A673 (cell line): ENCODE measurements at regions not wholly inside any gene's neighbourhood (a gene's known extent, or its start where the extent isn't known, plus 50 kb on each side); places are given as distances from the start of the nearest gene placed in this dataset.
"Not testable (repeated sequence)": the region's sequence is repeated elsewhere in the genome, so short reads cannot be mapped to it uniquely, and the experiment has no call there.

Experiments used
- BruUV-seq: library from RNA; stranded (reverse); fragments of 400-500 nt; replicated peaks from 2 replicates; lab custom pipeline; 2021; lab: Mats Ljungman, UMichigan
- CTCF ChIA-PET: fragments of 300-600 bp; sonication (Branson Sonifier 250); formaldehyde crosslinking; loops from one replicate; lab custom pipeline; 2022; ENCODE audit warnings: antibody characterized with exemption; lab: Charles Lee
- POLR2A ChIA-PET: fragments of 300-600 bp; sonication (Branson Sonifier 250); formaldehyde crosslinking; loops from one replicate; lab custom pipeline; 2022; ENCODE audit warnings: antibody characterized with exemption; ENCODE audit not compliant: low non-redundant PET; lab: Charles Lee
- DNase-seq: peaks from one replicate; pipeline ENCODE4 v3.0.0-alpha.2; 2015; ENCODE audit warnings: low spot score
- H3K27ac ChIP-seq: fragments of 200-600 bp; sonication (generic); 2 replicates; pipeline ENCODE4 v1.5.1; 2016; ENCODE audit warnings: mixed run types, low read depth, mild to moderate bottlenecking, mixed read lengths, antibody characterized with exemption, low read length; ENCODE audit not compliant: poor library complexity, severe bottlenecking
- H3K27me3 ChIP-seq: fragments of 200-600 bp; sonication (generic); replicated peaks from 2 replicates; pipeline ENCODE4 v1.6.1; 2017; ENCODE audit warnings: mixed run types, low read depth, mild to moderate bottlenecking, mixed read lengths, antibody characterized with exemption, low read length; ENCODE audit not compliant: insufficient read depth, poor library complexity
- H3K36me3 ChIP-seq: fragments of 200-600 bp; sonication (generic); 2 replicates; pipeline ENCODE4 v1.6.1; 2016; ENCODE audit warnings: mixed run types, mild to moderate bottlenecking, mixed read lengths, antibody characterized with exemption, low read length; ENCODE audit not compliant: insufficient read depth, poor library complexity, severe bottlenecking
- H3K4me1 ChIP-seq: fragments of 200-600 bp; sonication (generic); 2 replicates; pipeline ENCODE4 v1.6.1; 2017; ENCODE audit warnings: mixed run types, mild to moderate bottlenecking, mixed read lengths, antibody characterized with exemption, low read length; ENCODE audit not compliant: insufficient read depth, poor library complexity, severe bottlenecking
- H3K4me3 ChIP-seq: fragments of 200-600 bp; sonication (generic); 2 replicates; pipeline ENCODE4 v1.5.1; 2016; ENCODE audit warnings: low read depth, mixed run types, mild to moderate bottlenecking, mixed read lengths, low read length; ENCODE audit not compliant: poor library complexity, severe bottlenecking
- H3K9me3 ChIP-seq: fragments of 200-600 bp; sonication (generic); 2 replicates; pipeline ENCODE4 v1.6.1; 2016; ENCODE audit warnings: mixed run types, low read depth, mild to moderate bottlenecking, mixed read lengths, antibody characterized with exemption, low read length; ENCODE audit not compliant: poor library complexity, severe bottlenecking
- CTCF ChIP-seq: fragments of 300-800, 200-600 bp; sonication (generic); conservative IDR thresholded peaks from 2 replicates; pipeline ENCODE4 v1.5.1; 2017; ENCODE audit warnings: low read depth, mild to moderate bottlenecking, antibody characterized with exemption, low read length, moderate library complexity, mixed read lengths
- EZH2 ChIP-seq: fragments of 200-600 bp; sonication (generic); IDR thresholded peaks from 2 replicates; pipeline ENCODE4 v1.6.1; 2017; ENCODE audit warnings: borderline replicate concordance, low read depth, mild to moderate bottlenecking, mixed read lengths, antibody characterized with exemption, low read length; ENCODE audit not compliant: poor library complexity, severe bottlenecking
- intact Hi-C: fragments of 100-400 bp; cut with micrococcal nuclease; formaldehyde crosslinking; loops from one replicate; pipeline ENCODE4 v1.10.0; 2022; ENCODE audit not compliant: unreplicated experiment

GRCh38 chr15:69616558-69616957, 163.9 kb downstream of the RPLP1 start:
- no peak overlapping the region for H3K4me3 ChIP-seq
- POLR2A ChIA-PET, result no interaction called here
- no TSS peak for BruUV-seq

DNA sequence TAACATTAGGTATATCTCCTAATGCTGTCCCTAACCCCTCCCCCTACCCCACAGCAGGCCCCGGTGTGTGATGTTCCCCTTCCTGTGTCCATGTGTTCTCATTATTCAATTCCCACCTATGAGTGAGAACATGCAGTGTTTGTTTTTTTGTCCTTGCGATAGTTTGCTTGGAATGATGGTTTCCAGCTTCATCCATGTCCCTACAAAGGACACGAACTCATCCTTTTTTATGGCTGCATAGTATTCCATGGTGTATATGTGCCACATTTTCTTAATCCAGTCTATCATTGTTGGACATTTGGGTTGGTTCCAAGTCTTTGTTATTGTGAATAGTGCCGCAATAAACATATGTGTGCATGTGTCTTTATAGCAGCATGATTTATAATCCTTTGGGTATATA, 164.5 kb downstream of the RPLP1 start:
- H3K27ac ChIP-seq, H3K4me1 ChIP-seq, H3K9me3 ChIP-seq, POLR2A ChIA-PET, BruUV-seq, CTCF ChIA-PET, DNase-seq, intact Hi-C loops, H3K4me3 ChIP-seq, H3K36me3 ChIP-seq, H3K27me3 ChIP-seq: not testable (repeated sequence)

More at GRCh38 chr15:69616558-69616957, 163.9 kb downstream of the RPLP1 start:
- Histone ChIP-seq H3K4me1 (no peaks in the 10 kb centered on the region), H3K27me3 (no peaks in the 10 kb centered on the region), H3K9me3 (no peaks in the 10 kb centered on the region), H3K36me3 (no peaks in the 10 kb centered on the region), H3K27ac (no peak overlapping the region)
- intact Hi-C loops, result no loop called here
- DNase-seq, result no peak
- CTCF ChIA-PET, result no interaction called here
- TF ChIP-seq CTCF (no peak), EZH2 (no peak)

- ChIA-PET CTCF (no interaction called here), POLR2A (no interaction called here)
- DNase-seq, result no peak
- no peak overlapping the region for H3K27ac ChIP-seq
- no peak for TF ChIP-seq CTCF
- no peak for TF ChIP-seq EZH2
- H3K4me1 ChIP-seq, result no peaks in the 10 kb centered on the region
- no peak overlapping the region for H3K4me3 ChIP-seq
- no TSS peak for BruUV-seq
- H3K9me3 ChIP-seq, result no peaks in the 10 kb centered on the region
- H3K27me3 ChIP-seq, result peaks cover 4% of the 10 kb centered on the region
- H3K36me3 ChIP-seq, result no peaks in the 10 kb centered on the region
- intact Hi-C loops, result no loop called here
These were observed 171.0 kb downstream of the RPLP1 start for GRCh38 chr15:69623392-69624154.

DNA sequence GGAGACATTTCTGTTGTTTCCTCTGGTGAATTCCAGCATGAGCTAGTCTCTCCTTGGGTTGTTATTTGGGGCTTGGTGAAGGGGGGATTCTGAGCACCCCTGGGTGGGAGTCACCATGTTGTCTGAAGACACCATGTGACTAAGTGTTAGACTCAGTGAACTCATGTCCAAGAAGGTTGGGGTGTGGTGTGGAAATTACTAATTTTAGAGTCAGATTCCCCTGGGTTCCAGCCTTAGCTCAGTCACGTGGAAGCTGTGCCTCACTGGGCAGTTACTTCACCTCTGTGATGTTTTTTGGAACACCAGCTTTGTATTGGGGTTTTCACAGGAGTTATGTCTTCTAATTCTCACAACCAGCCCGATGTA, 171.5 kb downstream of the RPLP1 start:
- no peaks in the 10 kb centered on the region for H3K4me1 ChIP-seq
- BruUV-seq, result no TSS peak
- no peak for DNase-seq
- CTCF ChIA-PET, result no interaction called here
- H3K9me3 ChIP-seq, result no peaks in the 10 kb centered on the region
- no peak overlapping the region for H3K4me3 ChIP-seq
- H3K27ac ChIP-seq, result no peak overlapping the region
- H3K27me3 ChIP-seq, result peaks cover 4% of the 10 kb centered on the region
- intact Hi-C loops, result no loop called here
- no peaks in the 10 kb centered on the region for H3K36me3 ChIP-seq
- POLR2A ChIA-PET, result no interaction called here
- TF ChIP-seq CTCF (no peak), EZH2 (no peak)
